ENCODE measurements at regions not wholly inside any gene's neighbourhood (a gene's known extent, or its start where the extent isn't known, plus 50 kb on each side); places are given as distances from the start of the nearest gene placed in this dataset.

GRCh38 chr7:24411226-24411625, 127.2 kb downstream of the NPY start:
- TF ChIP-seq CTCF (IDR thresholded peaks at IDR 0.05): no peak
- no peak for TF ChIP-seq POLR2A (IDR thresholded peaks at IDR 0.05)
